Activated CD4-positive, alpha-beta memory T cell treated with anti-CD3 and anti-CD28 coated beads for 36 hours (primary cell): ENCODE measurements at regions not wholly inside any gene's neighbourhood (a gene's known extent, or its start where the extent isn't known, plus 50 kb on each side); places are given as distances from the start of the nearest gene placed in this dataset.
"Not testable (repeated sequence)": the region's sequence is repeated elsewhere in the genome, so short reads cannot be mapped to it uniquely, and the experiment has no call there.

Experiments used
- CTCF ChIA-PET: fragments of 350-600 bp; sonication (Branson Sonifier 250); formaldehyde crosslinking; loops from one replicate; lab custom pipeline; 2021; ENCODE audit warnings: antibody characterized with exemption, inconsistent platforms; lab: Charles Lee
- POLR2A ChIA-PET: fragments of 350-600 bp; sonication (Branson Sonifier 250); formaldehyde crosslinking; loops from one replicate; lab custom pipeline; 2021; ENCODE audit warnings: antibody characterized with exemption; lab: Charles Lee
- DNase-seq: peaks from one replicate; pipeline ENCODE4 v3.0.0-alpha.2; 2020
- H3K27ac Mint-ChIP-seq: one replicate; pipeline ENCODE4 v1.8.0; 2021; ENCODE audit warnings: mixed read lengths
- H3K27me3 Mint-ChIP-seq: one replicate; pipeline ENCODE4 v1.8.0; 2021; ENCODE audit warnings: mixed read lengths
- H3K36me3 Mint-ChIP-seq: one replicate; pipeline ENCODE4 v1.8.0; 2021; ENCODE audit warnings: mixed read lengths
- H3K4me1 Mint-ChIP-seq: one replicate; pipeline ENCODE4 v1.8.0; 2021; ENCODE audit warnings: low read depth, mixed read lengths
- H3K4me3 Mint-ChIP-seq: one replicate; pipeline ENCODE4 v1.8.0; 2021; ENCODE audit warnings: mild to moderate bottlenecking, mixed read lengths
- H3K9me3 Mint-ChIP-seq: one replicate; pipeline ENCODE4 v1.8.0; 2021; ENCODE audit warnings: mixed read lengths
- intact Hi-C: fragments of 100-400 bp; cut with micrococcal nuclease; formaldehyde crosslinking; loops from one replicate; pipeline ENCODE4 v1.15.1; 2023

DNA sequence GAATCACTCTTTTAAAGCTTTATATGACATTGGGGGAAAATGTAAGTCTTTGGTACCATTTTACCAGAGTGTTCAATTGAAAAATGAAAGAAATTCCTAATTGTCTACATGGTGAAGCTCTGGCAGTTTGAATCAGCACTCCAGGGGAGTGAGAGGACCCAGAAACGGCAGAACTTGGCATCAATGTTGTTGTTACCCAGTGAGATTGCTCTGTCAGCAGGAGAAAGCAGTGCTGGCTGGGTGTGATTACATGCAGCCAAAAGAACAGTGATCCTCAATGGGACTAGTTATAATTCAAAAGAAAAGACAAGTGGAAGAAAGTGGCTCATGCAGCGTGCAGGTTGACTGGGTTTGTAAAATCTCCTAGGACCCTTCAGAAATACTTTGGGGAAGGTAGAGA is 206.4 kb downstream of the PTPRC start:
- ChIA-PET POLR2A (no interaction called here), CTCF (no interaction called here)
- DNase-seq, result no peak
- no peak overlapping the region for H3K27ac Mint-ChIP-seq
- H3K4me1 Mint-ChIP-seq, result no peaks in the 10 kb centered on the region
- H3K9me3 Mint-ChIP-seq, result no peaks in the 10 kb centered on the region
- intact Hi-C loops, result no loop called here
- H3K36me3 Mint-ChIP-seq, result peaks cover 3% of the 10 kb centered on the region
- no peaks in the 10 kb centered on the region for H3K27me3 Mint-ChIP-seq
- H3K4me3 Mint-ChIP-seq, result no peak overlapping the region

DNA sequence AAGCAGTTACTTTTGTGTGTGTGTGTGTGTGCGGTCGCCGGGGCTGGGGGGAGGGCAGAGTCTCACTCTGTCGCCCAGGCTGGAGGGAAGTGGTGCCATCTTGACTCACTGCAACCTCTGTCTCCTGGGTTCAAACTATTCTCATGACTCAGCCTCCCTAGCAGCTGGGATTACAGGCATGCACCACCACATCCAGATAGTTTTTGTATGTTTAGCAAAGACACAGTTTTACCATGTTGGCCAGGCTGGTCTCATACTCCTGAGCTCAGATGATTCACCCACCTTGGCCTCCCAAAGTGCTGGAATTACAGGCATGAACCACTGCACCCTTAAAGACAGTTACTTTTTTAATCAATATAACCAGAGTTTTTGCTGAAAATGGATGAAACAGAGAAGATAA is 207.0 kb downstream of the PTPRC start:
- intact Hi-C loops, result no loop called here
- ChIA-PET POLR2A (no interaction called here), CTCF (no interaction called here)
- H3K36me3 Mint-ChIP-seq, result peaks cover 3% of the 10 kb centered on the region
- no peaks in the 10 kb centered on the region for H3K9me3 Mint-ChIP-seq
- no peak for DNase-seq
- no peaks in the 10 kb centered on the region for H3K27me3 Mint-ChIP-seq
- no peak overlapping the region for H3K4me3 Mint-ChIP-seq
- H3K4me1 Mint-ChIP-seq, result no peaks in the 10 kb centered on the region
- H3K27ac Mint-ChIP-seq, result no peak overlapping the region

DNA sequence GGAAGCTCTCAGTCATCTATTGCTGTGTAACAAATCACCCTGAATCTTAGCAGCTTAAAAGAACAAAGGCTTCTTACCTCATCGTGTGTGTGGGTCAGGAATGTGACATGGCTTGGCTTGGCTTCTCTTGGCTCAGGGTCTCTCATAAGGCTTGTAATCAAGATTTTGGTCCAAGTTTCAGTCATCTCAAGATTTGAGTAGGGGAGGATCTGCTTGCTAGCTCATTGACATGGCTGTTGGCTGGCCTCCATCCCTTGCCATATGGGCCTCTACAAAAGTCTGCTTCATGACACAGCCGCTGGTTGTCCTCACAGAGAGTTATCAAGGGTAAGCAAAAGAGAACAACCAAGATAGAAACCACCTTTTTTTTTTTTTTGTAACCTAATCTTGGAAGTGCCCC is 207.7 kb downstream of the PTPRC start:
- no peaks in the 10 kb centered on the region for H3K9me3 Mint-ChIP-seq
- CTCF ChIA-PET, result no interaction called here
- H3K4me1 Mint-ChIP-seq, result no peaks in the 10 kb centered on the region
- no peaks in the 10 kb centered on the region for H3K27me3 Mint-ChIP-seq
- no peak overlapping the region for H3K4me3 Mint-ChIP-seq
- no peak for DNase-seq
- POLR2A ChIA-PET, result no interaction called here
- peaks cover 3% of the 10 kb centered on the region for H3K36me3 Mint-ChIP-seq
- intact Hi-C loops, result no loop called here
- no peak overlapping the region for H3K27ac Mint-ChIP-seq

DNA sequence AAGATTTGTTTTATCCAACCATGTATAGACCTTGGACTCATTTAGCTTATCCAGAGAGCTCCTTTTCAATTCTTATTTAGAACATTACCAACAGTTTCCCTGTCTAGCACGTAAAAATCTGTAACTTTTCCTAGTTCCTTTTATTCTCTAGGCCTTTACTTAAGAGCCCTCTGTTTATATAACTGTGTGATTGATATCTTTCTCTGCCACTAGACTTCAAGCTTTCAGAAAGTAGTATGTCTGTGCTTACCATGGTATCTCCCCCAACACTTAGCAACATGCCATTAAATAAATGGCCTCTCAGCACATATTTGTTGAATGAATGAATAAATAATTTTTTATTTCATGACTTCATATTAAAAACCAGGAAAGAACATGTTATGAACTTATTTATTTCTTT is 209.4 kb downstream of the PTPRC start:
- H3K4me1 Mint-ChIP-seq, result no peaks in the 10 kb centered on the region
- CTCF ChIA-PET, result no interaction called here
- no peak overlapping the region for H3K27ac Mint-ChIP-seq
- no peaks in the 10 kb centered on the region for H3K9me3 Mint-ChIP-seq
- no peak overlapping the region for H3K4me3 Mint-ChIP-seq
- H3K27me3 Mint-ChIP-seq, result no peaks in the 10 kb centered on the region
- H3K36me3 Mint-ChIP-seq, result peaks cover 3% of the 10 kb centered on the region
- POLR2A ChIA-PET, result no interaction called here
- DNase-seq, result no peak
- intact Hi-C loops, result no loop called here

DNA sequence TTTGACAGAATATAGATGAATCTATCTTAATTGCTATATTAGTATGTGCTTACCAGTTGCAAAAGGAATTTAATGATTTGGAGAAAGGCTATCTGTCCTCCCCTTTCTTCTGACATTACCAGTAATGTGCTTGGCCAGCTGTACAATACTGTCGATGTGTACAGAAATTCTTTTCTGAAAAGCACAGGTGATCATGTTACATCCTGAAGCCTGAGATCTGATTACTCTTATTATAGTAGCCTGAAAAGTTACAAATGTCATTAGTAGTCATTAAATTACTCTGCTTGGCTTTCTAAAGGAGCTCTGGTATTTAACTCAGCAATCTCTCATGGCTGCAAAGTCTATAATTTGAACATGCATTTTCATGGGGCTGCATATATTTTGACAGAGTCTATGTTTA is 209.8 kb downstream of the PTPRC start:
- DNase-seq, result no peak
- Mint-ChIP-seq H3K27ac (no peak overlapping the region), H3K27me3 (no peaks in the 10 kb centered on the region), H3K9me3 (no peaks in the 10 kb centered on the region), H3K4me3 (no peak overlapping the region), H3K36me3 (peaks cover 3% of the 10 kb centered on the region), H3K4me1 (no peaks in the 10 kb centered on the region)
- CTCF ChIA-PET, result no interaction called here
- intact Hi-C loops, result no loop called here
- POLR2A ChIA-PET, result no interaction called here

DNA sequence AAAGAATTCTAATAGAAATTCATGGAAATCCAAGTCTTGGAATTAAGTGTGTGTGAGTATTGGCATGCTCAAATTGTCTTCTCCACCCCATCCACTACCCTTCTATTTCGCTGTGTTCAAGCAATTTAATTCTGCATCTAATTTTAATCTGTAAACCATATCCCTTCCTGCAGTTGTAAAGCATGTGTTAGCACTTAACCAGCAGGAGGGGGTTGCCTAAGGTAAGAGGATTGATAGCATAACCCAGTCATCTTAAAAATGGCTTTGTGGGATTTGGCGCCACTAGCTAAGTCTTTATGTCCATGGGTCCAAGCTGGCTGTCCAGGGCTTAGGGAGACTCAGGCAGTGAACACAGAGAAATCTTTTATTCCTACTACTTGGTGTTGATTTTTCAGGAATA is 210.3 kb downstream of the PTPRC start:
- ChIA-PET CTCF (no interaction called here), POLR2A (no interaction called here)
- no peaks in the 10 kb centered on the region for H3K27me3 Mint-ChIP-seq
- peaks cover 3% of the 10 kb centered on the region for H3K36me3 Mint-ChIP-seq
- DNase-seq, result no peak
- H3K27ac Mint-ChIP-seq, result no peak overlapping the region
- H3K9me3 Mint-ChIP-seq, result no peaks in the 10 kb centered on the region
- intact Hi-C loops, result no loop called here
- no peaks in the 10 kb centered on the region for H3K4me1 Mint-ChIP-seq
- H3K4me3 Mint-ChIP-seq, result no peak overlapping the region

DNA sequence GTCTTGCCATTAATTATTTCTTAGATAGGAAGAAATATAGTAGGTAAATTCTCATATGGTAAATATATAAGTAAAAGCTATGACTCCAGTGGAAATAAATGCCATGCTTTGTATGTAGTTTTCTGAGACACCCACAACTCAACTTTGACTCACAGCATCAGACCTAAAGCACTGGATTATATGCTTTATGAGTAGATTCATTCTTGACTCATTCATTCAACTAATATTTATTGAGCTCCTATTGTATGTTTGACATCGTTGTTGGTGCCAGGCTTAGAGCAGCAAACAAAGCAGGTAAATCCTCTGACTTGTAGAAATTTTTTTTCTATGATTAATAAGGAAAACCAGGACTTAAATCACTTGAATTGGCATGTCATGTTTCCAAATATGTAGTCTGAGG is 211.4 kb downstream of the PTPRC start:
- no peak overlapping the region for H3K27ac Mint-ChIP-seq
- no peak for DNase-seq
- peaks cover 2% of the 10 kb centered on the region for H3K36me3 Mint-ChIP-seq
- CTCF ChIA-PET, result no interaction called here
- POLR2A ChIA-PET, result no interaction called here
- intact Hi-C loops, result no loop called here
- H3K4me1 Mint-ChIP-seq, result no peaks in the 10 kb centered on the region
- no peak overlapping the region for H3K4me3 Mint-ChIP-seq
- H3K27me3 Mint-ChIP-seq, result no peaks in the 10 kb centered on the region
- no peaks in the 10 kb centered on the region for H3K9me3 Mint-ChIP-seq

DNA sequence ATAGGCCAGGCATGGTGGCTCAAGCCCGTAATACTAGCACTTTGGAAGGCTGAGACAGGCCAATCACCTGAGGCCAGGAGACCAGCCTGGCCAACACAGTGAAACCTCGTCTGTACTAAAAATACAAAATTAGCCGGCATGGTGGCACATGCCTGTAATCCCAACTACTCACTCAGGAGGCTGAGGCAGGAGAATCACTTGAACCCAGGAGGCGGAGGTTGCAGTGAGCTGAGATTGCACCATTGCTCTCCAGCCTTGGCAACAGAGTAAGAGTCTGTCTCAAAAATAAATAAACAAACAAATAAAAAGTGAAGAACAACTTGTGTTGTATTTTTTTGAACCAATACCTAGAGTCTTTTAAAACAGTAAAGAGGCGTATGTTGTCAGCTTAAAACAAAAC is 212.1 kb downstream of the PTPRC start:
- H3K4me3 Mint-ChIP-seq, POLR2A ChIA-PET, H3K27me3 Mint-ChIP-seq, H3K36me3 Mint-ChIP-seq, CTCF ChIA-PET, H3K27ac Mint-ChIP-seq, H3K4me1 Mint-ChIP-seq, H3K9me3 Mint-ChIP-seq, intact Hi-C loops, DNase-seq: not testable (repeated sequence)

DNA sequence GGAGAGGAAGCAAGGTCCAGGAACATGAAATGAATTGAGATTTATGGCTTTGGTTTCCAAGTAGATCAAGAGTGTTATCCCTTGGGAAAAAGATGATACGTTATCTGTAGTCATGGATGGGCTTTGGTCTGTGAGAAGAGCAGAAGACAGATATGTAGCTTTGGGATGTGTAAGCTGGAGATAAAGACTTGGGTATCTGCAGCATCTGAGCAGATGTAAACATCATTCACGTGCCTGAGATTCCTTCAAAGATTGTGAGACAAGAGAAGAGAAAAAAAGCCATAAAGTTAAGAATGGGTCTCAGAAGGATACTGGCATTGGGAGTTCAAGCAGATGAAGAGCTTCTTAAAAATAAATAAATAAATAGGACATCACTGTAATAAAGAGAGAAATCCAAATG is 217.8 kb downstream of the PTPRC start:
- no peak for DNase-seq
- ChIA-PET POLR2A (no interaction called here), CTCF (interaction anchor here (1.2 kb wide), 1 partner anchor 256 kb away, joined by 3 read pairs; no protein-coding TSS in a partner anchor)
- Mint-ChIP-seq H3K36me3 (peaks cover 4% of the 10 kb centered on the region), H3K4me3 (no peak overlapping the region), H3K4me1 (no peaks in the 10 kb centered on the region), H3K9me3 (no peaks in the 10 kb centered on the region), H3K27me3 (no peaks in the 10 kb centered on the region), H3K27ac (no peak overlapping the region)
- intact Hi-C loops, result no loop called here

DNA sequence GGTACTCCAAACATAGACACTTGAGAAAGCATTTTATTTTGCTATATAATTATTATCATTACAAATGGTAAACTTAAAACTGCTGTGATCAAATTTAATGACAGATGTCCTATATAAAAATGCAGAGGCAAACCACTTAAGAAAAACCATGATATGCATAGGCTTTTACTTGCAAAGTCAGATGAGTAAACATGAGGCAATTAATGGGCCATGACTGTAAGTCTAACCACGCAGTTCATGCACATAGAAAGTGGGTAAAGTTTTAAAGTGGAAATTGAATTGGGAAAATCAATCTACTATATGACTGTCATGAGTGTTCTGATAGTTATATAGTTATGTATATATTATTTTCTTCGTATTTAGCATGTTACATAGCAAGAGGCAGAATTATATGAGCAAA is 219.2 kb downstream of the PTPRC start:
- H3K4me1 Mint-ChIP-seq, result no peaks in the 10 kb centered on the region
- no peak for DNase-seq
- POLR2A ChIA-PET, result no interaction called here
- H3K9me3 Mint-ChIP-seq, result no peaks in the 10 kb centered on the region
- H3K4me3 Mint-ChIP-seq, result no peak overlapping the region
- CTCF ChIA-PET, result no interaction called here
- no peak overlapping the region for H3K27ac Mint-ChIP-seq
- intact Hi-C loops, result no loop called here
- no peaks in the 10 kb centered on the region for H3K27me3 Mint-ChIP-seq
- H3K36me3 Mint-ChIP-seq, result peaks cover 4% of the 10 kb centered on the region

DNA sequence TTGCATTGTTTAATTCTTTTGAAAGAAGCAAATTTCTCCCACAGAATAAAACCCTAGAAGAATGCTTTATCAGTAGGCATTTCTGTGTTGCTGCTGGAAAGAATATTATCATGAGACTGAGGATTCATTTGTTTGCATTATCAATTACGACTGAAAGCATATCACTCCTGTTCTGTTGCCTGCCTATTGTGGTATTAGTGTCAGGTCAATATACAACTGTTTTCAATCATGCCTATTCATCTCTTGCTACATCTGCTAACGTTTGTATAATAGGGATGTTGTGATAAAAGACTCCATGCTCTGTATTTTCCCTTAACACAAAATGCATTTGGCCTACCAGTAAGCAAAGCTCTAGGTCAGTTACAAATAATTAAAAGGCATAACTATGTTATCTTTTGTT is 221.5 kb downstream of the PTPRC start:
- Mint-ChIP-seq H3K36me3 (peaks cover 4% of the 10 kb centered on the region), H3K27ac (no peak overlapping the region), H3K4me1 (no peaks in the 10 kb centered on the region), H3K9me3 (no peaks in the 10 kb centered on the region), H3K4me3 (no peak overlapping the region), H3K27me3 (no peaks in the 10 kb centered on the region)
- intact Hi-C loops, result no loop called here
- CTCF ChIA-PET, result no interaction called here
- POLR2A ChIA-PET, result no interaction called here
- DNase-seq, result no peak

DNA sequence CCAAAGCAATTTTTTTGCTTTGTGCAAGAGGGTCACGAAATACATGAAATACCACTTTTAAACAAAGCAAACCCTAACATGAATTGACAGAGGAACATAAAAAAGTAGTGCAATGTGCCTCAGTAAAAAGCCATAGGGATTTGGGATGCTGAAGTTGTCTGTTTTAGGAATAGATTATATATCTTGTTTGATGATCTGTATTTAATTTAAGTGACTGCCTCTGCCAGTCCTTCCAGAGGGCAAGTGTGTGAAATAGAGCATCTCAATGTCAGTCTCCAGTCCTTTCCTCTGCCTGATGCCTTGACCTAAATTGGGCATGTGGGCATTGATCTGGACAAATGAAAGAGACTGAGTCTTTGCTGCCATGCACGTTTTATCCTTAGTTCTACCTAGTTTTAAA is 222.8 kb downstream of the PTPRC start:
- Mint-ChIP-seq H3K9me3 (no peaks in the 10 kb centered on the region), H3K4me1 (no peaks in the 10 kb centered on the region), H3K36me3 (peaks cover 4% of the 10 kb centered on the region), H3K27ac (no peak overlapping the region), H3K4me3 (no peak overlapping the region), H3K27me3 (no peaks in the 10 kb centered on the region)
- no peak for DNase-seq
- intact Hi-C loops, result no loop called here
- ChIA-PET POLR2A (no interaction called here), CTCF (no interaction called here)

DNA sequence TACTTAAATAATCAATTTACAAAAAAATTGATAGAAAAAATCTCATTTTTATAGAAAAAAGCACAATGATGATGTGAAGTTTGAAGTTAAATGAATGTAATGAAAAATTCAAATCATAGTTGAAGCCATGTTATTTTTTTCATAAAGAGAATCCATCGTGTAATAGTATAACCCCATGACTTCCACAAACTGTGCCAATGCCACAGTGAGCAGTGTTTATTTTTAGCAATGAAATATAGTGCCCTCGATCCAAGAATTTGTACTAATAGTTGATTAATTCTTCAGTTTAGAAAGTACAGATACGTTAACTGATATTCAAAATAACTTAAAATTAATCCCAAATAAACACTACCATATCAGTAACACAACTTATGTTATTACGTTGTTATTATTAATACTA is 225.9 kb downstream of the PTPRC start:
- H3K9me3 Mint-ChIP-seq, result no peaks in the 10 kb centered on the region
- intact Hi-C loops, result no loop called here
- no peak for DNase-seq
- H3K36me3 Mint-ChIP-seq, result no peaks in the 10 kb centered on the region
- ChIA-PET POLR2A (no interaction called here), CTCF (no interaction called here)
- H3K27me3 Mint-ChIP-seq, result no peaks in the 10 kb centered on the region
- no peaks in the 10 kb centered on the region for H3K4me1 Mint-ChIP-seq
- no peak overlapping the region for H3K4me3 Mint-ChIP-seq
- no peak overlapping the region for H3K27ac Mint-ChIP-seq

DNA sequence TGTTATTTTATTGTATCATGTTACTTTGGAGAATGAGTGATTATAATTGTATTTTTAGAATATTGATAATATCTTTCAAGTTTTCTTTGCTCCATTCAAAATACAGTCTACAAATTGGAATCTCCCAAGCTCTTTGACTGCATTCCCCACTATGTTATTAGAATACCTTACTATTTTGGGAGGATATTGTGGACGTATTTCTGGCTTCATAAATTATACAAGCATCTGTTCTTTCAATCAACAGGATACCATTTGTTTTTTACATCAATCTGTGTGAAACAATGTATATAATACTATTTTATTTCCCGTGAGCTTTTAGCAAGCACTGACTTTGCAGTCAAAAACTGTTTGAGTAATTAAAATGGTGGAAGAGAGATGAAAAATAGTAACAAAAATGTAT is 226.5 kb downstream of the PTPRC start:
- no peaks in the 10 kb centered on the region for H3K36me3 Mint-ChIP-seq
- CTCF ChIA-PET, result no interaction called here
- intact Hi-C loops, result no loop called here
- DNase-seq, result no peak
- POLR2A ChIA-PET, result no interaction called here
- no peaks in the 10 kb centered on the region for H3K27me3 Mint-ChIP-seq
- H3K4me3 Mint-ChIP-seq, result no peak overlapping the region
- no peak overlapping the region for H3K27ac Mint-ChIP-seq
- H3K9me3 Mint-ChIP-seq, result no peaks in the 10 kb centered on the region
- no peaks in the 10 kb centered on the region for H3K4me1 Mint-ChIP-seq
